Keratinocyte (primary cell): ENCODE measurements at regions not wholly inside any gene's neighbourhood (a gene's known extent, or its start where the extent isn't known, plus 50 kb on each side); places are given as distances from the start of the nearest gene placed in this dataset.
A peak's percentile ranks its signal among the peaks of the same experiment; 100 is the strongest.
"Not testable (repeated sequence)": the region's sequence is repeated elsewhere in the genome, so short reads cannot be mapped to it uniquely, and the experiment has no call there.

Experiments
- DNase-seq: peaks from one replicate; pipeline ENCODE4 v3.0.0-alpha.2; 2011; ENCODE audit warnings: low read depth, missing footprints, low spot score
- FAIRE-seq: peaks from 2 replicates; lab custom pipeline; 2011; peaks lifted over from hg19 to GRCh38; lab: Jason Lieb, UNC
- H2AFZ ChIP-seq: 2 replicates; pipeline ENCODE4 v1.6.0; 2012; ENCODE audit warnings: low read length, control low read depth, inconsistent platforms; ENCODE audit not compliant: control insufficient read depth
- H3K27ac ChIP-seq: 2 replicates; pipeline ENCODE4 v1.5.1; 2011; ENCODE audit warnings: low read length; ENCODE audit not compliant: control insufficient read depth, insufficient read depth
- H3K27me3 ChIP-seq: 3 replicates; pipeline ENCODE4 v1.6.0; 2011; ENCODE audit warnings: low read length; ENCODE audit not compliant: control insufficient read depth, insufficient read depth; ENCODE audit errors: extremely low read depth
- H3K36me3 ChIP-seq, 2 experiments: 2 replicates in 1 of 2; 3 replicates in 1 of 2; pipeline ENCODE4 v1.5.1; 2011; ENCODE audit warnings: low read length in 2 of 2, mild to moderate bottlenecking in 1 of 2; ENCODE audit not compliant: control insufficient read depth in 2 of 2, insufficient read depth in 2 of 2; ENCODE audit errors: extremely low read depth in 1 of 2
- H3K4me1 ChIP-seq: 3 replicates; pipeline ENCODE4 v1.5.1; 2011; ENCODE audit warnings: low read length; ENCODE audit not compliant: control insufficient read depth, insufficient read depth; ENCODE audit errors: extremely low read depth
- H3K4me2 ChIP-seq: 3 replicates; pipeline ENCODE4 v1.6.0; 2011; ENCODE audit warnings: low read depth, low read length; ENCODE audit not compliant: control insufficient read depth, insufficient read depth; ENCODE audit errors: extremely low read depth
- H3K4me3 ChIP-seq, 3 experiments: fragments of 200-600 bp in 1 of 3; sonication (generic) in 1 of 3; 2 replicates in 2 of 3; 3 replicates in 1 of 3; pipeline ENCODE4 v1.5.1; 2011 to 2016; ENCODE audit warnings: low read length in 3 of 3, mild to moderate bottlenecking in 3 of 3, control low read depth in 2 of 3, inconsistent platforms in 1 of 3, low read depth in 1 of 3, mixed read lengths in 1 of 3, mixed run types in 1 of 3, moderate library complexity in 1 of 3; ENCODE audit not compliant: control insufficient read depth in 2 of 3, insufficient read depth in 2 of 3; ENCODE audit errors: extremely low read depth in 1 of 3
- H3K79me2 ChIP-seq: 2 replicates; pipeline ENCODE4 v1.6.0; 2012; ENCODE audit warnings: low read length; ENCODE audit not compliant: control insufficient read depth, insufficient read depth
- H3K9ac ChIP-seq: 3 replicates; pipeline ENCODE4 v1.6.0; 2011; ENCODE audit warnings: low read length; ENCODE audit not compliant: control insufficient read depth, insufficient read depth; ENCODE audit errors: extremely low read depth
- H3K9me1 ChIP-seq: 3 replicates; pipeline ENCODE4 v1.6.0; 2011; ENCODE audit warnings: low read length; ENCODE audit not compliant: control insufficient read depth, insufficient read depth; ENCODE audit errors: extremely low read depth
- H3K9me3 ChIP-seq: 2 replicates; pipeline ENCODE4 v1.5.1; 2012; ENCODE audit warnings: low read depth, low read length; ENCODE audit not compliant: control insufficient read depth
- H4K20me1 ChIP-seq: 3 replicates; pipeline ENCODE4 v1.6.0; 2011; ENCODE audit warnings: low read length; ENCODE audit not compliant: control insufficient read depth, insufficient read depth; ENCODE audit errors: extremely low read depth
- EZH2 ChIP-seq: IDR thresholded peaks from one replicate; pipeline ENCODE4 v1.6.1; 2012; ENCODE audit warnings: inconsistent platforms, mild to moderate bottlenecking, low read length, moderate library complexity
- dilution Hi-C: fragments of 300-500 bp; cut with MboI; formaldehyde crosslinking; loops from one replicate; pipeline ENCODE4 v1.7.0; 2020; ENCODE audit warnings: low sequenced_read_pairs; ENCODE audit not compliant: extremely low pct_ligation_motif_present
- TF ChIP-seq, protein P1 (sequence below), 3 experiments: IDR thresholded peaks in 1 of 3; conservative IDR thresholded peaks in 1 of 3; optimal IDR thresholded peaks in 1 of 3; 2 replicates in 2 of 3; 3 replicates in 1 of 3; pipeline versions ENCODE3 to v1.5.1; 2011; ENCODE audit warnings: low read length in 3 of 3, mild to moderate bottlenecking in 3 of 3, moderate library complexity in 2 of 3, control low read depth in 1 of 3, inconsistent platforms in 1 of 3; ENCODE audit not compliant: insufficient read depth in 2 of 3; ENCODE audit errors: extremely low read depth in 1 of 3

DNA sequence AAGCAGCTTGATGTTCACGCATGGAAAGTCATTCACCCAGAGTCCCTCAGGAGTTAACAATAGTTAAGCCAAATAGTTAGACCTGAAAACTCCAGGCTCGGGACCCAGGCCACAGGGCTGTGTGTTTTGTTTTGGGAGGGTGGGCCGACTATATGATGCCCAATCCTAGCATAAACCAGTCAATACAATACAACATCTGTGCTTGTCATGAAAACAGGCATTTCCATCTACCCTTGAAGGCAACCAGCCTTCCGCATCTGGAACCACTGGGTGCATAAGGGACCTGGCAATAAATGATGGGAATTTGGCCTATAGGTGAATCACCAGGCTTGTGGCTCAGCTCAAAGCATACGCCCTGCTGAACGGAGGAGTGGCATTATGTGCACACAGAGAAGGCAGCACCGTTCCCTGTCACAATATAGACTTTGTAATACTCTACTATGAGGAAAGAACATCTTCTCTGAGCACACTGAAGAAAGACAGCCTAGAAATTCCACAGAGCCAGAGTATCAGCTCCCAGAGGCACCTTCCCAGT lies 91.0 kb upstream of the FOXN3 start:
- no peaks in the 10 kb centered on the region for H3K36me3 ChIP-seq
- H3K9me1 ChIP-seq: no peaks in the 10 kb centered on the region
- peak; percentile 36 for DNase-seq
- FAIRE-seq: no peak
- no peak overlapping the region for H3K9ac ChIP-seq
- peak overlapping the region; percentile 4 for H3K27ac ChIP-seq
- no peaks in the 10 kb centered on the region for H3K27me3 ChIP-seq
- peaks cover 18% of the 10 kb centered on the region for H3K4me1 ChIP-seq
- dilution Hi-C loops: no loop called here
- no peaks in the 10 kb centered on the region for H3K9me3 ChIP-seq
- TF ChIP-seq EZH2: no peak
- TF ChIP-seq, protein P1, sequence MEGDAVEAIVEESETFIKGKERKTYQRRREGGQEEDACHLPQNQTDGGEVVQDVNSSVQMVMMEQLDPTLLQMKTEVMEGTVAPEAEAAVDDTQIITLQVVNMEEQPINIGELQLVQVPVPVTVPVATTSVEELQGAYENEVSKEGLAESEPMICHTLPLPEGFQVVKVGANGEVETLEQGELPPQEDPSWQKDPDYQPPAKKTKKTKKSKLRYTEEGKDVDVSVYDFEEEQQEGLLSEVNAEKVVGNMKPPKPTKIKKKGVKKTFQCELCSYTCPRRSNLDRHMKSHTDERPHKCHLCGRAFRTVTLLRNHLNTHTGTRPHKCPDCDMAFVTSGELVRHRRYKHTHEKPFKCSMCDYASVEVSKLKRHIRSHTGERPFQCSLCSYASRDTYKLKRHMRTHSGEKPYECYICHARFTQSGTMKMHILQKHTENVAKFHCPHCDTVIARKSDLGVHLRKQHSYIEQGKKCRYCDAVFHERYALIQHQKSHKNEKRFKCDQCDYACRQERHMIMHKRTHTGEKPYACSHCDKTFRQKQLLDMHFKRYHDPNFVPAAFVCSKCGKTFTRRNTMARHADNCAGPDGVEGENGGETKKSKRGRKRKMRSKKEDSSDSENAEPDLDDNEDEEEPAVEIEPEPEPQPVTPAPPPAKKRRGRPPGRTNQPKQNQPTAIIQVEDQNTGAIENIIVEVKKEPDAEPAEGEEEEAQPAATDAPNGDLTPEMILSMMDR (optimal IDR thresholded peaks at IDR 0.05 in 1 of 3, IDR thresholded peaks at IDR 0.05 in 1 of 3, conservative IDR thresholded peaks at IDR 0.05 in 1 of 3; ENCODE audit: extremely low read depth in 1 of 3, insufficient read depth in 2 of 3, low read length in 3 of 3): no peak
- H2AFZ ChIP-seq: no peak overlapping the region
- H3K4me3 ChIP-seq: no peak overlapping the region
- H4K20me1 ChIP-seq: no peaks in the 10 kb centered on the region
- H3K79me2 ChIP-seq: no peaks in the 10 kb centered on the region
- peak overlapping the region; percentile 66 for H3K4me2 ChIP-seq

DNA sequence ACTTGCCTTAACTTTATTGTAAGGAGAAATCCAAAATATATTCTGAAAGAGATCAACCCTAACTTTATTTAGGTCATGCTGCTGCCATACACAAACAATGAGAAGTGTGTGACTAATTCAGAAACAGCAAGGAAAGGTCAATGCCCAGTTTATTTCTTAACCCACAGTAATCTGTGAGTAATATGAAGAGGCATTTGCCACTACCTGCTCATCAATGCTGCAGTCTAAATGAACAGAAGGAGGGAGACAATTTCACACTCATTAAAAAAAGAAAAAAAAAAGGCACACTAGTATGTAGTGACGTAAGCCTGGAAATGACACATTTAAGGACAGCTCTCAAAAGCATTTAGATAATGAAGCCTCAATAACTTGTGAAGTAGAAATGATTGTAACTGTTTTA lies 90.5 kb upstream of the FOXN3 start:
- Histone ChIP-seq H3K4me3 (no peak overlapping the region), H3K27ac (no peak overlapping the region), H3K9me3 (no peaks in the 10 kb centered on the region), H3K4me1 (peaks cover 18% of the 10 kb centered on the region), H3K36me3 (no peaks in the 10 kb centered on the region), H4K20me1 (no peaks in the 10 kb centered on the region), H3K4me2 (peak overlapping the region; percentile 66), H3K9ac (no peak overlapping the region), H3K9me1 (no peaks in the 10 kb centered on the region), H3K27me3 (no peaks in the 10 kb centered on the region), H3K79me2 (no peaks in the 10 kb centered on the region), H2AFZ (no peak overlapping the region)
- TF ChIP-seq, protein P1 (optimal IDR thresholded peaks at IDR 0.05 in 1 of 3, IDR thresholded peaks at IDR 0.05 in 1 of 3, conservative IDR thresholded peaks at IDR 0.05 in 1 of 3; ENCODE audit: extremely low read depth in 1 of 3, insufficient read depth in 2 of 3, low read length in 3 of 3): no peak
- no peak for TF ChIP-seq EZH2
- dilution Hi-C loops: no loop called here
- FAIRE-seq (peak; percentile 60), DNase-seq (peak; percentile 73)

DNA sequence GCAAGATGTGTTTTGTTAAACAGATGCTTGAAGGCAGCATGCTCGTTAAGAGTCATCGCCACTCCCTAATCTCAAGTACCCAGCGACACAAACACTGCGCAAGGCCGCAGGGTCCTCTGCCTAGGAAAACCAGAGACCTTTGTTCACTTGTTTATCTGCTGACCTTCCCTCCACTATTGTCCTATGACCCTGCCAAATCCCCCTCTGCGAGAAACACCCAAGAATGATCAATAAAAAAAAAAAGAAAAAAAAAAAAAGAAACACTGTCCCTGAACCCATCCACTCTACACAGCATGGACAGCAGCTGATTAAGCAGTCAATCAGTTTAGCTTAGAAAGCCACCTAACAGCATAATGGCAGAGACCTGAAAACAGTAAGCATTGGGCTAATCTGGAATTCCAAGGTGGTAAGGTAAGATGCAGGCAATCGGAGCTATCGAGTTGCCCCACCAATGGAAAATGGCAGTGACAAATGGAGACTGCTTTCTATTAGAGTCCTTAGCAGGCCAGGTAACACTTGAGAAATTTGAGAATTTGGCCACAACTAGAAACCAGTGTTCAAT lies 89.9 kb upstream of the FOXN3 start:
- dilution Hi-C loops, H4K20me1 ChIP-seq: not testable (repeated sequence)

More for the DNA sequence above, 89.9 kb upstream of the FOXN3 start:
- Histone ChIP-seq H3K4me1 (peaks cover 18% of the 10 kb centered on the region), H3K4me2 (peak overlapping the region; percentile 66)
- H3K27ac ChIP-seq, DNase-seq, H2AFZ ChIP-seq, H3K36me3 ChIP-seq, H3K4me3 ChIP-seq, H3K9me1 ChIP-seq, H3K9ac ChIP-seq, H3K79me2 ChIP-seq, FAIRE-seq, H3K9me3 ChIP-seq, H3K27me3 ChIP-seq: not testable (repeated sequence)
